IMR-90 (cell line): ENCODE measurements at regions not wholly inside any gene's neighbourhood (a gene's known extent, or its start where the extent isn't known, plus 50 kb on each side); places are given as distances from the start of the nearest gene placed in this dataset.
A peak's percentile ranks its signal among the peaks of the same experiment; 100 is the strongest.

Experiments used
- ATAC-seq: fragments of 200-7000 bp; cut with Tn5 transposase; 2 replicates; pipeline ENCODE4 v1.9.1; 2020; ENCODE audit warnings: low read depth, mild to moderate bottlenecking, moderate library complexity
- BruUV-seq: library from RNA; stranded (reverse); fragments of 400-500 nt; replicated peaks from 2 replicates; lab custom pipeline; 2021; lab: Mats Ljungman, UMichigan
- CTCF ChIA-PET: fragments of 300-600 bp; formaldehyde crosslinking; extraction: SDS; loops from one replicate; lab custom pipeline; 2021; ENCODE audit warnings: antibody characterized with exemption; lab: Yijun Ruan, JAX
- POLR2A ChIA-PET: fragments of 300-600 bp; sonication (Branson Sonifier 250); formaldehyde crosslinking; loops from one replicate; lab custom pipeline; 2022; ENCODE audit warnings: antibody characterized with exemption; ENCODE audit not compliant: unreplicated experiment; lab: Charles Lee
- DNase-seq: peaks from one replicate; pipeline ENCODE4 v3.0.0; 2013
- H2AFZ ChIP-seq: replicated peaks from 2 replicates; pipeline ENCODE3; 2013; ENCODE audit warnings: low read length, mild to moderate bottlenecking; ENCODE audit not compliant: poor library complexity
- H2AK5ac ChIP-seq: 2 replicates; pipeline ENCODE4 v1.6.1; 2013; ENCODE audit warnings: low read depth, low read length, inconsistent platforms
- H2AK9ac ChIP-seq: replicated peaks from 2 replicates; pipeline ENCODE3; 2013; ENCODE audit warnings: mild to moderate bottlenecking, low read depth, low read length, moderate library complexity; ENCODE audit not compliant: poor library complexity
- H2BK120ac ChIP-seq: 2 replicates; pipeline ENCODE4 v1.6.1; 2013; ENCODE audit warnings: low read depth, low read length, inconsistent platforms
- H2BK15ac ChIP-seq: 3 replicates; pipeline ENCODE4 v1.6.1; 2013; ENCODE audit warnings: low read depth, low read length, inconsistent platforms
- H2BK20ac ChIP-seq: 2 replicates; pipeline ENCODE4 v1.6.1; 2013; ENCODE audit warnings: low read depth, mild to moderate bottlenecking, inconsistent platforms, low read length, moderate library complexity
- H2BK5ac ChIP-seq: 2 replicates; pipeline ENCODE4 v1.6.1; 2013; ENCODE audit warnings: mild to moderate bottlenecking, low read depth, low read length, inconsistent platforms; ENCODE audit not compliant: poor library complexity, severe bottlenecking
- H3K14ac ChIP-seq: replicated peaks from 2 replicates; pipeline ENCODE4 v1.6.1; 2013; ENCODE audit warnings: low read depth, low read length, inconsistent platforms
- H3K18ac ChIP-seq: 2 replicates; pipeline ENCODE4 v1.6.1; 2013; ENCODE audit warnings: low read depth, low read length, control low read depth
- H3K23ac ChIP-seq: 2 replicates; pipeline ENCODE4 v1.6.1; 2013; ENCODE audit warnings: low read depth, low read length, inconsistent platforms
- H3K27ac ChIP-seq: 2 replicates; pipeline ENCODE4 v1.5.1; 2013; ENCODE audit warnings: mild to moderate bottlenecking, control low read depth, low read length; ENCODE audit not compliant: insufficient read depth
- H3K27me3 ChIP-seq: 2 replicates; pipeline ENCODE4 v1.6.1; 2013; ENCODE audit warnings: low read length; ENCODE audit not compliant: control insufficient read depth, insufficient read depth
- H3K36me3 ChIP-seq: 2 replicates; pipeline ENCODE4 v1.6.1; 2013; ENCODE audit warnings: low read length, mixed read lengths; ENCODE audit not compliant: control insufficient read depth, insufficient read depth
- H3K4ac ChIP-seq: 2 replicates; pipeline ENCODE4 v1.6.1; 2013; ENCODE audit warnings: low read depth, low read length, inconsistent platforms
- H3K4me1 ChIP-seq: 2 replicates; pipeline ENCODE4 v1.6.1; 2013; ENCODE audit warnings: low read length, mixed read lengths; ENCODE audit not compliant: control insufficient read depth, insufficient read depth
- H3K4me2 ChIP-seq: 2 replicates; pipeline ENCODE4 v1.6.1; 2013; ENCODE audit warnings: low read depth, mild to moderate bottlenecking, control low read depth, low read length, moderate library complexity
- H3K4me3 ChIP-seq: 2 replicates; pipeline ENCODE4 v1.5.1; 2013; ENCODE audit warnings: low read depth, mild to moderate bottlenecking, control low read depth, low read length, moderate library complexity; ENCODE audit not compliant: insufficient read depth
- H3K56ac ChIP-seq: 2 replicates; pipeline ENCODE4 v1.6.1; 2013; ENCODE audit warnings: low read length, inconsistent platforms; ENCODE audit not compliant: insufficient read depth; ENCODE audit errors: extremely low read depth
- H3K79me1 ChIP-seq, 2 experiments: 2 replicates each; pipeline ENCODE4 v1.6.1; 2013; ENCODE audit warnings: low read length in 2 of 2, inconsistent platforms in 1 of 2, low read depth in 1 of 2
- H3K9ac ChIP-seq: 2 replicates; pipeline ENCODE4 v1.6.1; 2013; ENCODE audit warnings: low read depth, low read length, control low read depth
- H3K9me1 ChIP-seq: 2 replicates; pipeline ENCODE4 v1.6.1; 2013; ENCODE audit warnings: low read length, inconsistent platforms; ENCODE audit not compliant: insufficient read depth
- H3K9me3 ChIP-seq: 2 replicates; pipeline ENCODE4 v1.6.1; 2013; ENCODE audit warnings: low read length; ENCODE audit not compliant: control insufficient read depth, insufficient read depth
- H4K20me1 ChIP-seq: 2 replicates; pipeline ENCODE4 v1.6.1; 2013; ENCODE audit warnings: low read length, inconsistent platforms; ENCODE audit not compliant: insufficient read depth
- H4K5ac ChIP-seq: 2 replicates; pipeline ENCODE4 v1.6.1; 2013; ENCODE audit warnings: mild to moderate bottlenecking, low read depth, low read length, control low read depth
- H4K8ac ChIP-seq, 2 experiments: 2 replicates each; pipeline ENCODE4 v1.6.1; 2013; ENCODE audit warnings: low read depth in 2 of 2, low read length in 2 of 2, control low read depth in 1 of 2, inconsistent platforms in 1 of 2
- H4K91ac ChIP-seq: 2 replicates; pipeline ENCODE4 v1.6.1; 2013; ENCODE audit warnings: low read depth, low read length, inconsistent platforms; ENCODE audit not compliant: insufficient read depth
- FOS ChIP-seq: fragments of 150-350 bp; IDR thresholded peaks from 2 replicates; pipeline ENCODE4 v1.6.1; 2016; ENCODE audit warnings: low read depth, low read length
- MAZ ChIP-seq: IDR thresholded peaks from 2 replicates; pipeline ENCODE4 v1.6.1; 2012; ENCODE audit warnings: low read depth, mild to moderate bottlenecking, low read length, improper control_type of control experiment, moderate library complexity, borderline replicate concordance
- MXI1 ChIP-seq: IDR thresholded peaks from 2 replicates; pipeline ENCODE4 v1.6.1; 2012; ENCODE audit warnings: low read depth, mild to moderate bottlenecking, low read length, moderate library complexity, borderline replicate concordance
- NFE2L2 ChIP-seq: fragments of 150-350 bp; IDR thresholded peaks from 2 replicates; pipeline ENCODE4 v1.6.1; 2016; ENCODE audit warnings: low read depth, mild to moderate bottlenecking, low read length
- POLR2A ChIP-seq: IDR thresholded peaks from 2 replicates; pipeline ENCODE4 v1.6.1; 2012; ENCODE audit warnings: mild to moderate bottlenecking, low read depth, low read length
- RFX5 ChIP-seq: IDR thresholded peaks from 2 replicates; pipeline ENCODE4 v1.8.0; 2012; ENCODE audit warnings: low read depth, mild to moderate bottlenecking, low read length, moderate library complexity
- WGBS, 2 experiments: methylation state at CpG; one replicate each; pipeline versions ENCODE4 v1.1.5 to v1.1.7; 2013; ENCODE audit warnings: missing lambda C conversion rate in 2 of 2; ENCODE audit not compliant: insufficient read length in 1 of 2; ENCODE audit errors: extremely low coverage in 2 of 2; 5-methylcytosine and 5-hydroxymethylcytosine counted together
- dilution Hi-C: fragments of 300-500 bp; cut with HindIII; formaldehyde crosslinking; loops from one replicate; pipeline ENCODE4 v1.14.3; 2018; ENCODE audit warnings: low sequenced_read_pairs; ENCODE audit not compliant: unreplicated experiment
- in situ Hi-C: fragments of 300-500 bp; cut with MboI; formaldehyde crosslinking; loops from 3 replicates; pipeline ENCODE4 v1.14.3; 2019; ENCODE audit warnings: low sequenced_read_pairs, inconsistent platforms, mixed read lengths
- intact Hi-C: fragments of 100-400 bp; cut with micrococcal nuclease; formaldehyde crosslinking; loops from 2 replicates; pipeline ENCODE4 v1.10.0; 2022
- TF ChIP-seq, protein P1 (sequence below): fragments of 150-350 bp; IDR thresholded peaks from 2 replicates; pipeline ENCODE4 v1.6.1; 2017; ENCODE audit warnings: mild to moderate bottlenecking, antibody characterized with exemption, low read length, low read depth

DNA sequence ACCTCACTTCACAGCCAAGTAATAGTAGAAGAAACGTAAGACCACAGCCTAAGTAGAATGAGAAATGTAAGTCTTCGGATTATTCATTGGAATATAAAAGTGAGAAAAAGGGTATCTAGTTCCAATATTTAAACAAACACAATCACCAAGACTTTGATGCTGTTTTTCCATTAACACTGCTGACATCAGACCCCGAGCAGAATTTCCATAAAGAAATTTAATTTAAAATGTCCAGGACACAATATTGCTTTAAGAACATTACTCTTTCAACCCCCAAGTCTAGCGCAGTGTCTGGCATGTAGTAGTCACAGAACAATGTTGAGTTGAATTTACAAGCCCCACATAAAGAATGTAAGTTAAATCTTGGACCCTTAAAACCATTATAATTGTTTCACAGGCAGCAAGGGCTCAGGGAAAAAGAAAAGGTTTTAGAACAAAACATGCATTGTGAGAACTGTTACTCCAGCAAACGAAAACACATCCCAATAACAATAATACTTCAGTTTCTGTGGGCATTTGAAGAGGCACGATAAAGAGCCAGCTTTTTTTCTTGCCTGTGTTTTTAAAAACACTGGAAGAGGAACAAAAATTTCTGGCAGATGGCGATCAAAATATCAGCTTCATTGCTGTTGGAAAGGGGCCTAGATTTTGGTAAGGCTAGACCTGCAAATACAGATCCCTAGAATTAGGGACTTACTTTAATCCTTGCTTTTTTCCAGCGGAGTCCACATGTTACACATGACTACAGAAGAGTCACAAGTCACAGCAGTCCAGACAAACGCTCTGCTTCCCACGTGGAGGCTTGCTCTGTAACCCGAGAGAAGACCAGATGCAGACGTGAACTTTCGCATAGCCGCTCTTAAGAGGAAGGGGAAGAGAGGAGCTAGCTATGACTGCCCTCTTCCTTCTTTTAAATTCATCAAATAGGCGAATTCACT, 77.9 kb upstream of the IGSF10 start (continued):
- no peak for TF ChIP-seq MAZ

DNA sequence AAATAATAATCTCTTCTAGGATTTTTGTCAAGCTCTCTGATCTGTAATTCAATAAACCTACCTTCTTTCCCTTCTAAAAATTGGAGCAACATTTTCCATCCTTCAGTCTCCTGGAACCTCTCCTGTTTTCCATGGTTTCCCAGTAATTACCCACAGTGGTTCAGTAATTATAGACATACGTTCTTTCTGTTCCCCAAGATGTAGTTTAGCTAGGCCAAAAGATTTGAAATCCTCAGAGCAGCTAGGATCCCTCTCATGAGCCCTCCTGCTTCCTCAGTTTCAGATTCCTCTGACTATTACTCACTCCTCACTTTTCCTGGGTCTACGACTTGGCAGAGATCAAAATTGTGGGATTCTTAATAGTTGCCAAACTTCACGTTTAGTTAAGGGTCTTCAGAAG, 76.9 kb upstream of the IGSF10 start:
- DNase-seq (peak; percentile 13), ATAC-seq (peak; percentile 64)
- no peak overlapping the region for H4K5ac ChIP-seq
- no peak overlapping the region for H2BK120ac ChIP-seq
- H3K9me1 ChIP-seq, result no peaks in the 10 kb centered on the region; the same call in 1 of the 2 replicates
- H3K4me3 ChIP-seq, result no peak overlapping the region
- BruUV-seq, result no TSS peak
- no peak overlapping the region for H3K18ac ChIP-seq
- H3K14ac ChIP-seq, result no peak overlapping the region
- no peak overlapping the region for H4K8ac ChIP-seq
- no peak overlapping the region for H3K9ac ChIP-seq
- no peak overlapping the region for H2AK9ac ChIP-seq
- H4K20me1 ChIP-seq, result no peaks in the 10 kb centered on the region
- no peaks in the 10 kb centered on the region for H3K27me3 ChIP-seq
- no peak overlapping the region for H2BK15ac ChIP-seq
- H3K79me1 ChIP-seq, result no peaks in the 10 kb centered on the region
- no peaks in the 10 kb centered on the region for H3K9me3 ChIP-seq
- H3K56ac ChIP-seq, result no peak overlapping the region
- CTCF ChIA-PET, result no interaction called here
- no peaks in the 10 kb centered on the region for H3K36me3 ChIP-seq
- H2BK20ac ChIP-seq, result no peak overlapping the region
- H3K4me1 ChIP-seq, result no peaks in the 10 kb centered on the region
- H3K27ac ChIP-seq, result no peak overlapping the region
- no peak overlapping the region for H2AK5ac ChIP-seq
- H3K23ac ChIP-seq, result no peak overlapping the region
- WGBS, 2 experiments, result 63% methylated on average over 1 of the region's 3 CpGs; no CpG with 5 or more reads in 1 of the 2 experiments
- H2BK5ac ChIP-seq, result no peak overlapping the region
- no peak overlapping the region for H3K4ac ChIP-seq
- H3K4me2 ChIP-seq, result no peak overlapping the region
- intact Hi-C loops, result no loop called here
- H2AFZ ChIP-seq, result no peak overlapping the region
- in situ Hi-C loops, result no loop called here
- POLR2A ChIA-PET, result no interaction called here
- TF ChIP-seq NFE2L2 (no peak), MXI1 (no peak), RFX5 (no peak), POLR2A (no peak), FOS (no peak)
- TF ChIP-seq, protein P1, sequence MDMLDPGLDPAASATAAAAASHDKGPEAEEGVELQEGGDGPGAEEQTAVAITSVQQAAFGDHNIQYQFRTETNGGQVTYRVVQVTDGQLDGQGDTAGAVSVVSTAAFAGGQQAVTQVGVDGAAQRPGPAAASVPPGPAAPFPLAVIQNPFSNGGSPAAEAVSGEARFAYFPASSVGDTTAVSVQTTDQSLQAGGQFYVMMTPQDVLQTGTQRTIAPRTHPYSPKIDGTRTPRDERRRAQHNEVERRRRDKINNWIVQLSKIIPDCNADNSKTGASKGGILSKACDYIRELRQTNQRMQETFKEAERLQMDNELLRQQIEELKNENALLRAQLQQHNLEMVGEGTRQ, result no peak
- dilution Hi-C loops, result no loop called here
- H4K91ac ChIP-seq, result no peak overlapping the region
